B cell (primary cell): ENCODE measurements at regions not wholly inside any gene's neighbourhood (a gene's known extent, or its start where the extent isn't known, plus 50 kb on each side); places are given as distances from the start of the nearest gene placed in this dataset.

Experiments
- CTCF ChIP-seq: fragments of 200-600 bp; IDR thresholded peaks from one replicate; pipeline ENCODE4 v1.8.0; 2022; ENCODE audit warnings: antibody characterized with exemption, mild to moderate bottlenecking
- EZH2 ChIP-seq: IDR thresholded peaks from 2 replicates; pipeline ENCODE4 v1.6.1; 2012; ENCODE audit warnings: borderline replicate concordance, low read depth, mild to moderate bottlenecking, moderate library complexity, low read length; ENCODE audit not compliant: insufficient read depth, poor library complexity, severe bottlenecking

GRCh38 chr4:151530230-151530629 lies 121.3 kb downstream of the FHIP1A start:
- TF ChIP-seq EZH2 (no peak), CTCF (no peak)
